GM12878 (cell line): ENCODE measurements at regions not wholly inside any gene's neighbourhood (a gene's known extent, or its start where the extent isn't known, plus 50 kb on each side); places are given as distances from the start of the nearest gene placed in this dataset.

Experiments
- IRF4 ChIP-seq: IDR thresholded peaks from 2 replicates; pipeline ENCODE4 v1.6.1; 2011; ENCODE audit warnings: low read depth, low read length
- NFIC ChIP-seq: IDR thresholded peaks from 2 replicates; pipeline ENCODE4 v1.6.1; 2012; ENCODE audit warnings: low read depth, mild to moderate bottlenecking, inconsistent platforms, low read length, moderate library complexity
- POLR2AphosphoS5 ChIP-seq: IDR thresholded peaks from 2 replicates; pipeline ENCODE4 v1.6.1; 2011; ENCODE audit warnings: mild to moderate bottlenecking, low read length, inconsistent platforms
- TAF1 ChIP-seq: IDR thresholded peaks from 2 replicates; pipeline ENCODE4 v1.6.1; 2011; ENCODE audit warnings: mild to moderate bottlenecking, low read depth, low read length, borderline replicate concordance
- USF1 ChIP-seq: IDR thresholded peaks from 2 replicates; pipeline ENCODE4 v1.6.1; 2011; ENCODE audit warnings: borderline replicate concordance, low read depth, mild to moderate bottlenecking, moderate library complexity, mixed read lengths, low read length; ENCODE audit not compliant: insufficient read depth; ENCODE audit errors: extremely low read length
- USF2 ChIP-seq: IDR thresholded peaks from 2 replicates; pipeline ENCODE4 v1.6.1; 2011; ENCODE audit warnings: low read depth, low read length, improper control_type of control experiment, borderline replicate concordance
- TF ChIP-seq, protein P1 (sequence below): IDR thresholded peaks from 2 replicates; pipeline ENCODE4 v1.6.1; 2012; ENCODE audit warnings: low read length, inconsistent platforms

- TF ChIP-seq USF2 (no peak), USF1 (no peak), TAF1 (no peak), IRF4 (no peak), POLR2AphosphoS5 (no peak), NFIC (no peak)
- TF ChIP-seq, protein P1, sequence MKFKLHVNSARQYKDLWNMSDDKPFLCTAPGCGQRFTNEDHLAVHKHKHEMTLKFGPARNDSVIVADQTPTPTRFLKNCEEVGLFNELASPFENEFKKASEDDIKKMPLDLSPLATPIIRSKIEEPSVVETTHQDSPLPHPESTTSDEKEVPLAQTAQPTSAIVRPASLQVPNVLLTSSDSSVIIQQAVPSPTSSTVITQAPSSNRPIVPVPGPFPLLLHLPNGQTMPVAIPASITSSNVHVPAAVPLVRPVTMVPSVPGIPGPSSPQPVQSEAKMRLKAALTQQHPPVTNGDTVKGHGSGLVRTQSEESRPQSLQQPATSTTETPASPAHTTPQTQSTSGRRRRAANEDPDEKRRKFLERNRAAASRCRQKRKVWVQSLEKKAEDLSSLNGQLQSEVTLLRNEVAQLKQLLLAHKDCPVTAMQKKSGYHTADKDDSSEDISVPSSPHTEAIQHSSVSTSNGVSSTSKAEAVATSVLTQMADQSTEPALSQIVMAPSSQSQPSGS = no peak
Measured at GRCh38 chr4:37762991-37763368, 63.5 kb upstream of the PGM2 start.
